ENCODE measurements at regions not wholly inside any gene's neighbourhood (a gene's known extent, or its start where the extent isn't known, plus 50 kb on each side); places are given as distances from the start of the nearest gene placed in this dataset.
"Not testable (repeated sequence)": the region's sequence is repeated elsewhere in the genome, so short reads cannot be mapped to it uniquely, and the experiment has no call there.

DNA sequence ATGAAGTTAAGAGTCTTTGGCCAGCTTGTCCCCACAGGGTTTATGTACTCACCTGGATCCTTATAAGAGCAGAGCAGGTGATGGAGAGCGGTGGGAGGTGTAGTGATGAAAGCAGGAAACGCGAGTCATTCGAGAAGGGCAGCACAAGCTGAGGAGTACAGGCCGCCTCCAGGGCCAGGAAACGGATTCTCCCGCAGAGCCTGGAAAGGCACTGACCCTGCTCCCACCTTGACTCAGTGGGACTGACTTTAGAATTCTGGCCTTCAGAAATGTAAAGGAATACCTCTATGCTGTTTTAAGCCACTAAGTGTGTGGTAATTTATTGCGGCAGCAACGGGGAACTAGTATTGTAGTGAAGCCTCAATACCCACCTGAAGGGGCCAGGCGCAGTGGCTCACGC, 137.7 kb upstream of the KCTD7 start:
- H3K9me2 ChIP-seq (ENCODE audit: insufficient read depth, low read length); BruUV-seq (replicated peaks); H3K9me3 ChIP-seq (ENCODE audit: low read length); H3K4me2 ChIP-seq (ENCODE audit: low read length); DNase-seq (ENCODE audit: low spot score); H3K79me2 ChIP-seq (ENCODE audit: insufficient read depth, low read depth, low read length); intact Hi-C loops (cut with micrococcal nuclease; ENCODE audit: unreplicated experiment); H3K27ac ChIP-seq (ENCODE audit: low read depth, low read length, poor library complexity, severe bottlenecking); H3K4me3 ChIP-seq (ENCODE audit: low read depth, low read length, poor library complexity, severe bottlenecking); H3K36me3 ChIP-seq (ENCODE audit: insufficient read depth, low read length); CTCF ChIA-PET (ENCODE audit: unreplicated experiment); H2AFZ ChIP-seq (ENCODE audit: low read length); H4K20me1 ChIP-seq (ENCODE audit: insufficient read depth, low read length): not testable (repeated sequence)
- H3K4me1 ChIP-seq (ENCODE audit: insufficient read depth, low read length, poor library complexity, severe bottlenecking) = peaks cover 10% of the 10 kb centered on the region
- POLR2A ChIA-PET = interaction anchor here (0.7 kb wide), 1 partner anchor 1584 kb away, joined by 3 read pairs; no protein-coding TSS in a partner anchor

DNA sequence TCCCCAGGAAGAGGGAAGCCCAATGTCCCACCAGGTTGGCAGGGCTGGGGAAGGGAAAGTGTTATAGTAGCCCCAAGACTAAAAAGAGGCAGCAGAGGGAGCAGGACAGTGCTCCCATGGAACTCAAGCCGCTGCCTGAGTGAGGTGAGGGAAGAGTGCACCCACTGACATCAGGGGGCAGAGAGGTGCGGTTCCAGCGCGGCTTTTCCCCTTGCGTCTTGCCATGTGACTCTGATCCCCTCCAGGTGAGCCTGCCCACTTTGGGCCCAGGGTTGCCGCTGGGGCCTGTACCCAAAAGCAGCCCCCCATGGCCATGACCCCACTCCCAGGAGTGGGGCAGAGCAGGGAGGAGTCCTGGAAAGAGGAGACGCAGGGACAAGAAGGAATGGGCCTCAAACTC, 136.3 kb upstream of the KCTD7 start:
- DNase-seq (ENCODE audit: low spot score); H3K79me2 ChIP-seq (ENCODE audit: insufficient read depth, low read depth, low read length); CTCF ChIA-PET (ENCODE audit: unreplicated experiment); H3K9me3 ChIP-seq (ENCODE audit: low read length); H3K27ac ChIP-seq (ENCODE audit: low read depth, low read length, poor library complexity, severe bottlenecking); POLR2A ChIA-PET; H2AFZ ChIP-seq (ENCODE audit: low read length); H4K20me1 ChIP-seq (ENCODE audit: insufficient read depth, low read length); H3K36me3 ChIP-seq (ENCODE audit: insufficient read depth, low read length); BruUV-seq (replicated peaks); intact Hi-C loops (cut with micrococcal nuclease; ENCODE audit: unreplicated experiment); H3K9me2 ChIP-seq (ENCODE audit: insufficient read depth, low read length): not testable (repeated sequence)
- Histone ChIP-seq H3K4me1 (ENCODE audit: insufficient read depth, low read length, poor library complexity, severe bottlenecking) (peaks cover 10% of the 10 kb centered on the region), H3K4me2 (ENCODE audit: low read length) (peak overlapping the region; percentile 93), H3K4me3 (ENCODE audit: low read depth, low read length, poor library complexity, severe bottlenecking) (peak overlapping the region; percentile 90)

DNA sequence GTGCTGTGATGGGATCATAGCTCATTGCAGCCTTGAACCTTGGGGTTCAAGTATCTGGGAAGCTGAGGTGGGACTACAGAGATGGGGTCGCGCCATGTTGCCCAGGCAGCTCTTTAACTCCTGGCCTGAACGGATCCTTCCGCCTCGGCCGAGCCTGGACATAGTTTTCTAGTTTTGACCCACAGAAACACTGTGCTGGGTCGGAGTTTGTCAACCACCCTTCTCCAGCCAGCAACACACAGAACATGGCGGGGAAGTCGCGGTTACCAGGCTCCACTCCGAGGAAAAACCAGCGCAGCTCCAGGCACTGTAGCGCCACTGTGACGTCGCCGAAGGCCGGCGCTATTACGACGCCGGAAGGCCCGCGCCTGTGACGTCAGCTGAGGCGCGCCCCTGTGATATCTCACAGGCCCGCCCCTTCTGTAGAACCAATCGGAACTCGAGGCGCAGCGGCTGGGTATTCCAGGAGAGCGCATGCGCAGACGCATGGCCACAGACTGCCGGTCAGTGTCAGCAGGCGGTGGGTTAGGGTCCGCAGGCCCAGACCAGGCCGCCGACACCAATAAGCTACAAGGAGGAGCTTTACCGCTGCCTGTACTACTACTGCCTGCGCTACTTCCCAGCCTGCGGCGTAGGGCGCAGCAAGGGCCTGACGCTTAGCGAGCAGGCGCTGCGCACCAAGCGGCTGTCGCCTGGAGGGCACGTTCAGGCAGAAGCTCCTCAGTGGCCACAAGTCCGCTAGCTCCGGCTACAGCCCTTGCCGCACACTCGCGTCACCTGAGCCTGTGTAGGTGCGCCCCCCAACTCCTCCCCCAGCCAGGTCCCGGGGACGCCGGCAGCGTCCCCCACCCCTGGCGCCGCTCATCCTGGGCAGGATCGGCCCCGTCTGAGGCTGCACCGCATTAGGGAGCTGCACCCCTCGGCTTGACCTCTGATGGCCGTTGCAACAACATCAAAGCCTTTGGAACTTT, 135.2 kb upstream of the KCTD7 start:
- Histone ChIP-seq H4K20me1 (ENCODE audit: insufficient read depth, low read length) (no peaks in the 10 kb centered on the region), H3K36me3 (ENCODE audit: insufficient read depth, low read length) (no peaks in the 10 kb centered on the region), H3K79me2 (ENCODE audit: insufficient read depth, low read depth, low read length) (no peaks in the 10 kb centered on the region; the same call in 1 of the 2 replicates), H3K4me1 (ENCODE audit: insufficient read depth, low read length, poor library complexity, severe bottlenecking) (peaks cover 10% of the 10 kb centered on the region), H3K9me3 (ENCODE audit: low read length) (no peaks in the 10 kb centered on the region), H3K9me2 (ENCODE audit: insufficient read depth, low read length) (no peaks in the 10 kb centered on the region), H3K27ac (ENCODE audit: low read depth, low read length, poor library complexity, severe bottlenecking) (peak overlapping the region; percentile 41), H3K4me2 (ENCODE audit: low read length) (peak overlapping the region; percentile 93), H2AFZ (ENCODE audit: low read length) (peak overlapping the region; percentile 96), H3K4me3 (ENCODE audit: low read depth, low read length, poor library complexity, severe bottlenecking) (peak overlapping the region; percentile 90)
- intact Hi-C loops (cut with micrococcal nuclease; ENCODE audit: unreplicated experiment) = no loop called here
- ChIA-PET POLR2A (interaction anchor here (0.6 to 1.5 kb wide), 6 partner anchors 16 to 742 kb away, joined by 3 to 8 read pairs (median 4); no protein-coding TSS in a partner anchor), CTCF (ENCODE audit: unreplicated experiment) (interaction anchor here (0.6 to 0.8 kb wide), 3 partner anchors 156 to 463 kb away, joined by 3 to 5 read pairs (median 4); no protein-coding TSS in a partner anchor)
- TSS peak; percentile 63 for BruUV-seq (replicated peaks)
- DNase-seq (ENCODE audit: low spot score) = peak; percentile 99
- TF ChIP-seq EZH2phosphoT487 (IDR thresholded peaks at IDR 0.05; ENCODE audit: borderline replicate concordance, low read depth, low read length) = no peak
- TF ChIP-seq CTCF (conservative IDR thresholded peaks at IDR 0.05; ENCODE audit: low read length) = 0 out of 2 replicates have a peak, but pooled peaks have one; percentile 11
